ENCODE measurements at regions not wholly inside any gene's neighbourhood (a gene's known extent, or its start where the extent isn't known, plus 50 kb on each side); places are given as distances from the start of the nearest gene placed in this dataset.
A peak's percentile ranks its signal among the peaks of the same experiment; 100 is the strongest.

DNA sequence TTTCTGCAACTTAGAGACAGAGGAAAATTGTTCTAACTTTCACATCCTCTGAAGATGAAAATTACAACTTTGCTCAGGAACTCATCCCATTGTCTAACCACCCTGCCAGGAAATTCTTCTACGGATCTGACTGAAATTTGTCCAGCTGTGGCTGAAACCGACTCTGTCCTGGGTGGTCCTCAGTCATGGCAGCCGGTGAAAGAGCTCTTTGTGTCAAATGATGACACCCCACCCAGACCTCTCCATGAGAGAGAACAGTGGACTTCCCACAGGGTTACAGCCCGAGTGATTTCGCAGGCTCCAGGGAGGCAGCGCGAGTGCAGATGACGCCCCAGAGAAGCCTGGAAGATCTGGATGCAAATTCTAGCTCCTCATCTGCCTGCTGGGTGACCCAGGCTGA lies 65.1 kb upstream of the TRIB2 start:
- Mint-ChIP-seq H3K4me1 (peaks cover 5 to 8% (median 7%) of the 10 kb centered on the region in 4 donors), H3K36me3 (no peaks in the 10 kb centered on the region), H3K27ac (no peak overlapping the region), H3K9me3 (peaks cover 0 to 4% (median 0%) of the 10 kb centered on the region in 7 donors), H3K27me3 (no peaks in the 10 kb centered on the region), H3K4me3 (no peak overlapping the region)
- no peaks in the 10 kb centered on the region for H3K36me3 ChIP-seq (ENCODE audit: control insufficient read depth, insufficient read depth, low read length)
- H3K9me3 ChIP-seq (ENCODE audit: control insufficient read depth in 2 of 2, low read length in 2 of 2): peaks cover 0 to 3% of the 10 kb centered on the region in 2 experiments
- H3K4me3 ChIP-seq (ENCODE audit: low read depth, low read length): no peak overlapping the region
- no peaks in the 10 kb centered on the region for H3K27me3 ChIP-seq (ENCODE audit: control insufficient read depth, insufficient read depth, low read length)
- H3K27ac ChIP-seq (ENCODE audit: insufficient read depth, low read length, poor library complexity, severe bottlenecking): no peak overlapping the region
- no peaks in the 10 kb centered on the region for H3K4me1 ChIP-seq (ENCODE audit: control insufficient read depth, insufficient read depth, low read length, poor library complexity, severe bottlenecking)
- DNase-seq (no peak), ATAC-seq (ENCODE audit: low read depth in 2 of 2) (no peak)

- Histone ChIP-seq H3K4me3 (ENCODE audit: low read depth, low read length) (no peak overlapping the region), H3K36me3 (ENCODE audit: control insufficient read depth, insufficient read depth, low read length) (no peaks in the 10 kb centered on the region), H3K27ac (ENCODE audit: insufficient read depth, low read length, poor library complexity, severe bottlenecking) (no peak overlapping the region), H3K27me3 (ENCODE audit: control insufficient read depth, insufficient read depth, low read length) (no peaks in the 10 kb centered on the region), H3K4me1 (ENCODE audit: control insufficient read depth, insufficient read depth, low read length, poor library complexity, severe bottlenecking) (peaks cover 2% of the 10 kb centered on the region), H3K9me3 (ENCODE audit: control insufficient read depth in 2 of 2, low read length in 2 of 2) (no peaks in the 10 kb centered on the region)
- Mint-ChIP-seq H3K4me1 (peaks cover 8 to 14% (median 10%) of the 10 kb centered on the region in 4 donors), H3K4me3 (no peak overlapping the region), H3K27ac (no peak overlapping the region), H3K9me3 (no peaks in the 10 kb centered on the region), H3K36me3 (no peaks in the 10 kb centered on the region), H3K27me3 (no peaks in the 10 kb centered on the region)
- no peak for ATAC-seq (ENCODE audit: low read depth in 2 of 2)
- no peak for DNase-seq
These were observed 64.0 kb upstream of the TRIB2 start for GRCh38 chr2:12652723-12653122.

- H3K9me3 ChIP-seq (ENCODE audit: control insufficient read depth in 2 of 2, low read length in 2 of 2): no peaks in the 10 kb centered on the region
- H3K4me1 ChIP-seq (ENCODE audit: control insufficient read depth, insufficient read depth, low read length, poor library complexity, severe bottlenecking): peaks cover 12% of the 10 kb centered on the region
- no peaks in the 10 kb centered on the region for H3K27me3 ChIP-seq (ENCODE audit: control insufficient read depth, insufficient read depth, low read length)
- no peak overlapping the region for H3K27ac ChIP-seq (ENCODE audit: insufficient read depth, low read length, poor library complexity, severe bottlenecking)
- DNase-seq (no peak), ATAC-seq (ENCODE audit: low read depth in 2 of 2) (no peak)
- Mint-ChIP-seq H3K9me3 (no peaks in the 10 kb centered on the region), H3K27me3 (no peaks in the 10 kb centered on the region), H3K36me3 (no peaks in the 10 kb centered on the region), H3K4me3 (peak overlapping the region in 1 of 4 donors; percentile 1), H3K4me1 (peaks cover 8 to 23% (median 18%) of the 10 kb centered on the region in 4 donors), H3K27ac (peak overlapping the region; percentile 17 to 99 (median 55))
- no peak overlapping the region for H3K4me3 ChIP-seq (ENCODE audit: low read depth, low read length)
- H3K36me3 ChIP-seq (ENCODE audit: control insufficient read depth, insufficient read depth, low read length): no peaks in the 10 kb centered on the region
These were observed 59.2 kb upstream of the TRIB2 start for GRCh38 chr2:12657560-12657959.

DNA sequence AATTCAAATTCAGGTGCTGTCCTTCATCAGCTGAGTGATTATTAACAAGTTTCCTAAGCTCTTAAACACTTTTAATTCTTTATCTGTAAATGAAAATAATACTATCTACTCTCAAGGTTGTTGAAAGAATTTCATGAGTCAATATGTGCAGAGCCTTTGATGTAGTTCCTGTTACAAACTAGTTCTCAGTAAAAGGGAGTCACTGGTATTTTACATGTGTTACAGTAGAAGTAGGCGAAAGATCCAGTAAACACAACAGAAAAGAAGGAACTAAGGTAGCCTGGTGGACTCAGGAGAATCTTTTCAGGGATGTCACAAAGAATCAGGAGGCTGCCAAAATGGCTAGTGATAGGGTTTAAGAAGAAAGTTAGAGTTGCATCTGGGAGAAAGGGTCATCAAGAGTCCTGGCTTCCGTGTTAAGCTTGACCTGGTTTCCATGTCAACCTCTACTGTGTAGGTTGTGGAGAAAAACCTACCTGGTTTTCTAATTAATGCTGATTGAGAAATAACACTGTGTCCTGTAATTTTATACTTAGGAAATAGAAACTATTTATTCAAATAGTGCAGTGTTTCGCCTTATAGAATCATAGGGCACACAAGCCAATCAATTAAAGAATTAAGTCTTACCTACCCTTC lies 58.3 kb upstream of the TRIB2 start:
- Mint-ChIP-seq H3K4me1 (peaks cover 8 to 23% (median 18%) of the 10 kb centered on the region in 4 donors), H3K4me3 (peak overlapping the region in 3 of 4 donors; percentile 1 to 69 (median 16)), H3K27ac (peak overlapping the region; percentile 45 to 99 (median 55)), H3K27me3 (no peaks in the 10 kb centered on the region), H3K9me3 (no peaks in the 10 kb centered on the region), H3K36me3 (no peaks in the 10 kb centered on the region)
- H3K27me3 ChIP-seq (ENCODE audit: control insufficient read depth, insufficient read depth, low read length): no peaks in the 10 kb centered on the region
- DNase-seq (peak in 1 of 3 donors; percentile 74), ATAC-seq (ENCODE audit: low read depth in 2 of 2) (peak; percentile 85 to 94)
- no peaks in the 10 kb centered on the region for H3K36me3 ChIP-seq (ENCODE audit: control insufficient read depth, insufficient read depth, low read length)
- H3K9me3 ChIP-seq (ENCODE audit: control insufficient read depth in 2 of 2, low read length in 2 of 2): no peaks in the 10 kb centered on the region
- peaks cover 12% of the 10 kb centered on the region for H3K4me1 ChIP-seq (ENCODE audit: control insufficient read depth, insufficient read depth, low read length, poor library complexity, severe bottlenecking)
- H3K27ac ChIP-seq (ENCODE audit: insufficient read depth, low read length, poor library complexity, severe bottlenecking): no peak overlapping the region
- peak overlapping the region; percentile 15 for H3K4me3 ChIP-seq (ENCODE audit: low read depth, low read length)

- ATAC-seq (ENCODE audit: low read depth in 2 of 2): no peak
- Mint-ChIP-seq H3K36me3 (no peaks in the 10 kb centered on the region), H3K27me3 (peaks cover 6% of the 10 kb centered on the region)
These were observed 55.2 kb upstream of the TRIB2 start for GRCh38 chr2:12661489-12661888.

DNA sequence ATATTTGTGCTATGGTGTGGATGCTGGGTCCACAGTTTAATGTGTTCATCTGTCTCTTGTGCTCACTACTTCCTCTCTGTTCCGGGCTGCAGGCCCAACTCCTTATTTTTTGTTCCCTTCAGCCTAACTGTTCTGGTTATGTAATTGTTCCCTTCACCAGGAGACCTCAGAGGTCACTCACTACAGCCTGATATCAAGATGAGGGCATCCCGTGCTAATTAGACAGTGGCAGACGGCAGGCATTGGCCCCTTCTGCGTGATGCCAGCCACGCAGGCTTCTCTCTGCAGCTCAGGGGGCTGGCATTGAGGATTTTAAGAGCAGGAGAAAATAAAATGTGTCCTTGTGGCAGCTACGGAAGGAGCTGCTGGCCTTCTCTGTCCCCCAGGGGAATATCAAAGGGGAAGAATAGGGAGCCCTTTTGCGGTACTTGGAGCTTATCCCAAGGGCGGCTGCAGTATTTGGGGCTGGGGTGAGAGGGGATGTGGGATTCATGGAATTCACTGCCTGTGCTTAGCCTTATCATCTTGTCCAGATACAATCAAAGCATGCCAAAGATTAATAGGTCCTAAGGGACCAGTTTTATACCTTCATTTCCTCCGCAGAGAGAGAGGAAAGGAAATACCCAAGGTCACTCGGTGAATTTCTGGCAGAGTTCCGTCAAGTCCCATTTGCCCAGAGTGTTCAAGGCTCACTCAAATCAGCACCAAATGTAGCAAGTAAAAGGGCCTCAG lies 53.3 kb upstream of the TRIB2 start:
- peaks cover under 1 to 8% (median 4%) of the 10 kb centered on the region in 7 donors for H3K9me3 Mint-ChIP-seq
- no peaks in the 10 kb centered on the region for H3K27me3 ChIP-seq (ENCODE audit: control insufficient read depth, insufficient read depth, low read length)
- H3K27me3 Mint-ChIP-seq: peaks cover 6% of the 10 kb centered on the region
- H3K4me1 ChIP-seq (ENCODE audit: control insufficient read depth, insufficient read depth, low read length, poor library complexity, severe bottlenecking): peaks cover 2% of the 10 kb centered on the region
- H3K36me3 ChIP-seq (ENCODE audit: control insufficient read depth, insufficient read depth, low read length): no peaks in the 10 kb centered on the region
- peaks cover 9 to 17% of the 10 kb centered on the region in 2 experiments for H3K9me3 ChIP-seq (ENCODE audit: control insufficient read depth in 2 of 2, low read length in 2 of 2)
- no peaks in the 10 kb centered on the region for H3K36me3 Mint-ChIP-seq
- no peak overlapping the region for H3K4me3 Mint-ChIP-seq
- ATAC-seq (ENCODE audit: low read depth in 2 of 2): no peak
- H3K4me3 ChIP-seq (ENCODE audit: low read depth, low read length): no peak overlapping the region
- DNase-seq: no peak
- no peak overlapping the region for H3K27ac ChIP-seq (ENCODE audit: insufficient read depth, low read length, poor library complexity, severe bottlenecking)
- peak overlapping the region in 1 of 3 donors; percentile 10 for H3K27ac Mint-ChIP-seq
- peaks cover 0 to 6% (median 4%) of the 10 kb centered on the region in 4 donors for H3K4me1 Mint-ChIP-seq

More at GRCh38 chr2:12661489-12661888, 55.2 kb upstream of the TRIB2 start:
- Histone ChIP-seq H3K4me3 (ENCODE audit: low read depth, low read length) (no peak overlapping the region), H3K9me3 (ENCODE audit: control insufficient read depth in 2 of 2, low read length in 2 of 2) (peaks cover 6% of the 10 kb centered on the region in 2 experiments), H3K27me3 (ENCODE audit: control insufficient read depth, insufficient read depth, low read length) (no peaks in the 10 kb centered on the region), H3K36me3 (ENCODE audit: control insufficient read depth, insufficient read depth, low read length) (no peaks in the 10 kb centered on the region), H3K4me1 (ENCODE audit: control insufficient read depth, insufficient read depth, low read length, poor library complexity, severe bottlenecking) (peaks cover 12% of the 10 kb centered on the region), H3K27ac (ENCODE audit: insufficient read depth, low read length, poor library complexity, severe bottlenecking) (no peak overlapping the region)
- Mint-ChIP-seq H3K27ac (no peak overlapping the region), H3K9me3 (peaks cover 0 to 6% (median 4%) of the 10 kb centered on the region in 7 donors), H3K4me3 (no peak overlapping the region), H3K4me1 (peaks cover 8 to 20% (median 14%) of the 10 kb centered on the region in 4 donors)
- no peak for DNase-seq

DNA sequence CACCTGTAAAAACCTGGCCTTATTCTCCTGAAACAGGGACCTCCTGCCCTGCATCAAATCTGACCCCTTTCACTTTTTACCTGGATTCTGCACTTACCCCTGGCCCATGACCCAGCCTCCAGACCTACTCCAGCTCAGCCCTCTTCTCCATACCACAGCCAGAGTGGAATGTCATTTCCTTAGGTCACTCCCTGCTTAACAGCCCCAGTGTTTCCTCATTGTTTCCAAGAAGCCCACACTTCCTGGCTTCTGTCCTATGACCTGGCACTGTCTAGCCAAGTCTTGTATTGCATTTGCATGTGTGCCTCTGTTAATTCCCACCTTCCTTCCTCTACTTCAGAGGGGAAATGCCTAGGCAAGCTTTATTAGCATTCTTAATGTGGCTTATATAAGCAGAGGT lies 51.4 kb upstream of the TRIB2 start:
- H3K4me1 ChIP-seq (ENCODE audit: control insufficient read depth, insufficient read depth, low read length, poor library complexity, severe bottlenecking): no peaks in the 10 kb centered on the region
- H3K27me3 Mint-ChIP-seq: peaks cover 6% of the 10 kb centered on the region
- H3K36me3 ChIP-seq (ENCODE audit: control insufficient read depth, insufficient read depth, low read length): no peaks in the 10 kb centered on the region
- no peaks in the 10 kb centered on the region for H3K27me3 ChIP-seq (ENCODE audit: control insufficient read depth, insufficient read depth, low read length)
- no peak overlapping the region for H3K27ac Mint-ChIP-seq
- peaks cover 3% of the 10 kb centered on the region for H3K36me3 Mint-ChIP-seq
- ATAC-seq (ENCODE audit: low read depth in 2 of 2) (no peak), DNase-seq (no peak)
- no peaks in the 10 kb centered on the region for H3K4me1 Mint-ChIP-seq
- no peak overlapping the region for H3K4me3 ChIP-seq (ENCODE audit: low read depth, low read length)
- no peak overlapping the region for H3K4me3 Mint-ChIP-seq
- no peak overlapping the region for H3K27ac ChIP-seq (ENCODE audit: insufficient read depth, low read length, poor library complexity, severe bottlenecking)
- peaks cover 9 to 17% of the 10 kb centered on the region in 2 experiments for H3K9me3 ChIP-seq (ENCODE audit: control insufficient read depth in 2 of 2, low read length in 2 of 2)
- H3K9me3 Mint-ChIP-seq: peaks cover 3 to 8% (median 4%) of the 10 kb centered on the region in 7 donors

Measured in CD4-positive, CD25-positive, alpha-beta regulatory T cell (primary cell).